Medulla oblongata (tissue), 1 donor: ENCODE measurements at regions not wholly inside any gene's neighbourhood (a gene's known extent, or its start where the extent isn't known, plus 50 kb on each side); places are given as distances from the start of the nearest gene placed in this dataset.
"Not testable (repeated sequence)": the region's sequence is repeated elsewhere in the genome, so short reads cannot be mapped to it uniquely, and the experiment has no call there.

ENCODE experiments used
- DNase-seq: peaks from one replicate; pipeline ENCODE4 v3.0.0-alpha.2; 2015; ENCODE audit errors: extremely low spot score

- DNase-seq: no peak
Observed at GRCh38 chr9:38126730-38127129, 57.7 kb upstream of the SHB start.

GRCh38 chr9:38125889-38126288 is 56.9 kb upstream of the SHB start:
- DNase-seq: no peak

GRCh38 chr9:38123359-38123758 is 54.3 kb upstream of the SHB start:
- DNase-seq: not testable (repeated sequence)

GRCh38 chr9:38120961-38121360 is 51.9 kb upstream of the SHB start:
- no peak for DNase-seq

GRCh38 chr9:38119560-38120236 is 50.7 kb upstream of the SHB start:
- no peak for DNase-seq

GRCh38 chr9:38118862-38119438 is 49.9 kb upstream of the SHB start:
- DNase-seq: peak; percentile 9
